ENCODE measurements at regions not wholly inside any gene's neighbourhood (a gene's known extent, or its start where the extent isn't known, plus 50 kb on each side); places are given as distances from the start of the nearest gene placed in this dataset.

DNA sequence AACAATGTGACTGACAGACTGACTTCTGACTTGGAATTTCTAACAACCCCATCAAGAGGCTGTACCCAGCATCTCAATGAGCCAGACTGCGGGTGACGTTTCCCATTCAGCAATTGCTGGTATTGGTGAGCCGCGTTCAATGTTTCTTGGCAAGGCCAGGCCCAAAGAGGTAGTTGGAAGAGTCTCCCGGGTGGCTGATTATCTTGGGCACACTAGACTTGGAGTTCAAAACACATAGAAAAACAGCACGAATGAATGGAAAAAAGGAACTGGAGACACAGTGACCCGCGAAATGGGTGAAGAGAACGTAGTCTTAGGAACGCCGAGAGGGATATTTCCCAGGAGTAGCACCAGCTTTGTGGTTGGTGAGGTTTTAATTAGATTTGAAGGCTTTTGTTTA is 81.1 kb upstream of the SLC22A11 start:
- H3K36me3 Mint-ChIP-seq, result peaks cover 3% of the 10 kb centered on the region
- peaks cover 26% of the 10 kb centered on the region for H3K27me3 Mint-ChIP-seq
- no peak overlapping the region for H3K4me3 Mint-ChIP-seq
- H3K27ac Mint-ChIP-seq, result no peak overlapping the region
- H3K4me1 Mint-ChIP-seq, result no peaks in the 10 kb centered on the region
- ATAC-seq (ENCODE audit: low read depth) (no peak), DNase-seq (ENCODE audit: low spot score in 2 of 2) (no peak)
- peaks cover 4% of the 10 kb centered on the region for H3K9me3 Mint-ChIP-seq

DNA sequence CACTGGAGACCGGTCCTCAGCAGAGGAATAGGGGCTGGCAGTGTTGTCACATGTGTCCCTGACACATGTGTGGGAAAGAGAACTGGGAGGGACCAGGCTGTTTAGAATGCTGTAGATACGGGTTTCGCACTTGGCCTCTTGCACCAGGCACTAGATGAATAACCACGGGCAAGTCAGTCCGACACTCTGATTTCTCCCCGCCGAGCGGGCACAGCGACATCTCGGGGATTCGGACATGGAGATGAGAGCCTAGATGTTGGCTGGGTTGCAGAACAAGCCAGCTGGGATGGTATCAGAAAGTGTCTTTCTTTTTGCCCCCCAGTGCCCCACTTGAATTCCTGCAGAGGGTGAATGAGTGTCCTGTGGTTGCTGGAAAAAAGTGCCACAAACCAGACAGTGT is 80.6 kb upstream of the SLC22A11 start:
- Mint-ChIP-seq H3K4me1 (no peaks in the 10 kb centered on the region), H3K9me3 (peaks cover 4% of the 10 kb centered on the region), H3K27ac (no peak overlapping the region), H3K4me3 (no peak overlapping the region), H3K27me3 (peaks cover 27% of the 10 kb centered on the region), H3K36me3 (peaks cover 3% of the 10 kb centered on the region)
- no peak for DNase-seq (ENCODE audit: low spot score in 2 of 2)
- no peak for ATAC-seq (ENCODE audit: low read depth)

DNA sequence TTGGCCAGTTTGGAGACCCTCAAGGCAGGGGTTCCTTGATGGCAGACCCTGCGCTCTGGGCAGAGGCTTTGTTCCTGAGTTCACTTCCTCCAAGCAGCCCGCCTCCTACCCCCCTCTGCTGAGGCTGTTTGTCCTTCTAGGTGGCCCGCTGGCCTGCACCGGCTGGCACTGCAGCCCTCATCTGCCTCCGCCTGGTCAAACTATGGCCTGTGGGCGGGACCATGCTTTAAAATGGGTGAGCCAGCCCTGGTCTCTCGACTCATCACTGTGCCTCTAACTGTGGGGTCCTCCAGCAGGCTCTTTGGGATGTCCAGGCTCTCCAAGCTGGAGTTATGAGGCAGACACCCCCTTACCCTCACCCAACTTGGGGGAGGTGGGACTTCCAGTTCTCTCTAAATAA is 78.9 kb upstream of the SLC22A11 start:
- Mint-ChIP-seq H3K27me3 (peaks cover 22% of the 10 kb centered on the region), H3K36me3 (no peaks in the 10 kb centered on the region), H3K27ac (no peak overlapping the region), H3K9me3 (no peaks in the 10 kb centered on the region), H3K4me1 (no peaks in the 10 kb centered on the region), H3K4me3 (no peak overlapping the region)
- DNase-seq (ENCODE audit: low spot score in 2 of 2) (no peak), ATAC-seq (ENCODE audit: low read depth) (no peak)

DNA sequence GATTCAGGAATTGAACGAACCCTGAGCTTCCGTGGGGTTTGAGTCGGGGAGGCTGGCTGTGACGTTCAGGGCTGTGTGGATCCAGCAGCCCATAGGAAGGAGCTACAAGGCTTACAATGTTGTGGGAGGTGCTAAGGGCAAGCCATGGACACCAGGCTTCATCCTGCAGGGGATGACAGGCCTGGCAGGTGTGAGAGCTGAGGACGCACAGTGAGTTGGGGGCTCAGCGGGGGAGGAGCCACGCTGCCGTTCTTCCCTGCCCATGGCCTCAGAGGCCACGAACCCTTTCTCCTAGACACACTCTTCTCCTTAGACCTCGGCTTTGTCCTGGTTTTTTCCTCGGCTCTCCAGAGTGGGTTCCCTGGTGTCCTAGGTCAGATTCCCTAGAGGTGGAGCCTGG is 78.1 kb upstream of the SLC22A11 start:
- DNase-seq (ENCODE audit: low spot score in 2 of 2) (no peak), ATAC-seq (ENCODE audit: low read depth) (no peak)
- Mint-ChIP-seq H3K27me3 (peaks cover 21% of the 10 kb centered on the region), H3K36me3 (no peaks in the 10 kb centered on the region), H3K27ac (no peak overlapping the region), H3K4me1 (no peaks in the 10 kb centered on the region), H3K4me3 (no peak overlapping the region), H3K9me3 (no peaks in the 10 kb centered on the region)

DNA sequence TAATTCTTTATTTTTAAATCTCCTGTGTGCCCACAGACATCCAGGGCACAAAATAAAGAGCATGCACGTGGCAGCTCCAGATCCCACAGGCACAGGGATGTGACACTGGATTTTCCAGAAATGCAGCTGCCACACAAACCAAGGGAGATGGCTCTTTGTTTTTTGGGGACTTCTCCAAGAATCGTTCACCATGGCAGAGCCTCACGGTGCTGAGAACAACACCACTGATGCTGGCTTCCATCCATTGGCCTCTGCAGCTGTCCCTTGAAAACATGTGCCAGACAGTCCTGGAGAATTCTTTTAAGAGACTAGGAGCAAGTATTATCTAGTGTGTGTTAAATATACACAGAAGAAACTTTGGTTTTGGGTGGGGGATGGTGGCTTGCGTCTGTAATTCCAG is 73.2 kb upstream of the SLC22A11 start:
- Mint-ChIP-seq H3K4me3 (no peak overlapping the region), H3K27me3 (peaks cover 24% of the 10 kb centered on the region), H3K36me3 (no peaks in the 10 kb centered on the region), H3K4me1 (no peaks in the 10 kb centered on the region), H3K27ac (no peak overlapping the region), H3K9me3 (no peaks in the 10 kb centered on the region)
- DNase-seq (ENCODE audit: low spot score in 2 of 2) (no peak), ATAC-seq (ENCODE audit: low read depth) (no peak)

DNA sequence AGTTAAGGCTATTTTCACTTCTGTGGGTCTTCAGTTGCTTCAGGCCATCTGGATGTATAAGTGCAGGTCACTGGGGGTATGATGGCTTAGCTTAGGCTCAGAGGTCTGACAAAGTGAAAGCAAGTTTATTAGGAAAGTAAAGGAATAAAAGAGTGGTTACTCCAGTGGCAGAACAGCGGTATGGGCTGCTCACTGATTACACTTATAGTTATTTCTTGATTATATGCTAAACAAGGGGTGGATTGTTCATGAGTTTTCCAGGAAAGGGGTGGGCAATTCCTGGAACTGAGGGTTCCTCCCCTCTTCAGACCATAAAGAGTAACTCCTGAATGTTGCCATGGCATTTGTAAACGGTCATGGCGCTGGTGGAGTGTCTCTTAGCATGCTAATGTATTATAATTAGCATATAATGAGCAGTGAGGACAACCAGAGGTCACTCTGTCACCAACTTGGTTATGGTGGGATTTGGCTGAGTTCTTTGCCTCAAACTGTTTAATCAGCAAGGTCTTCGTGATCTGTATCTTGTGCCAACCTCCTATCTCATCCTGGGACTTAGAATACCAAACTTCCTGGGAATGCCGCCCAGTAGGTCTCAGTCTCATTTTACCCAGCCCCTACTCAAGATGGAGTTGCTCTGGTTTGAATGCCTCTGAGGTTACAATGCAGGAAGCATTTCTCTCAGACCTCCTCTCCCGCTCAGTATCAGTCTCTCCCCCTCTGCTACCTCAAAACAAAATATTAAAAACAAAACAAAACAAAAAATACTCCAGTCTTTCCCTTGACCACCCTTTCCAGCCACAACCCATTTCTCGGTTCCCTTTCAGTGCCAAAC is 71.3 kb upstream of the SLC22A11 start:
- DNase-seq (ENCODE audit: low spot score in 2 of 2) (no peak), ATAC-seq (ENCODE audit: low read depth) (no peak)
- Mint-ChIP-seq H3K27ac (no peak overlapping the region), H3K9me3 (no peaks in the 10 kb centered on the region), H3K27me3 (peaks cover 25% of the 10 kb centered on the region), H3K36me3 (no peaks in the 10 kb centered on the region), H3K4me1 (peaks cover under 1% of the 10 kb centered on the region), H3K4me3 (no peak overlapping the region)

DNA sequence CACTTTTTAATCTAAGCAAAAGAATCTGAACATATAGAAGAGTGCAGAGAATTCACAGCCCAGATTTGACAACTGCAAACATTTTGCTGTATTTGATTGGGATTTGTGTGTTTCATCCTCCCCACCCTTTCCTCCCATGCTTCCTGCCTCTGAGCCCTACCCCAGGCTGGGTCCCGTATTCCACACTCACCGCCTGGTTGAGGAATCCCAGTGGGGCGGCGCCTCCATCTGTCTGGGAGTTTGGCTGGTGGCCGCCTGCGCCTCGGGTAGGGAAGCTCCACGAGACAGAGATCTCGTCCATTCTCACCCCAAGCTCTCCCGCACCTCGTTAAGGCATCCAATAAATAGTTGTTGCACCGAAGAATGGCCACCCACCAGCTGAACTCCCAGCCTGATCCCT is 70.7 kb upstream of the SLC22A11 start:
- no peak for ATAC-seq (ENCODE audit: low read depth)
- DNase-seq (ENCODE audit: low spot score in 2 of 2), result no peak
- Mint-ChIP-seq H3K9me3 (no peaks in the 10 kb centered on the region), H3K4me3 (no peak overlapping the region), H3K36me3 (no peaks in the 10 kb centered on the region), H3K27ac (no peak overlapping the region), H3K4me1 (peaks cover 6% of the 10 kb centered on the region), H3K27me3 (peaks cover 28% of the 10 kb centered on the region)

DNA sequence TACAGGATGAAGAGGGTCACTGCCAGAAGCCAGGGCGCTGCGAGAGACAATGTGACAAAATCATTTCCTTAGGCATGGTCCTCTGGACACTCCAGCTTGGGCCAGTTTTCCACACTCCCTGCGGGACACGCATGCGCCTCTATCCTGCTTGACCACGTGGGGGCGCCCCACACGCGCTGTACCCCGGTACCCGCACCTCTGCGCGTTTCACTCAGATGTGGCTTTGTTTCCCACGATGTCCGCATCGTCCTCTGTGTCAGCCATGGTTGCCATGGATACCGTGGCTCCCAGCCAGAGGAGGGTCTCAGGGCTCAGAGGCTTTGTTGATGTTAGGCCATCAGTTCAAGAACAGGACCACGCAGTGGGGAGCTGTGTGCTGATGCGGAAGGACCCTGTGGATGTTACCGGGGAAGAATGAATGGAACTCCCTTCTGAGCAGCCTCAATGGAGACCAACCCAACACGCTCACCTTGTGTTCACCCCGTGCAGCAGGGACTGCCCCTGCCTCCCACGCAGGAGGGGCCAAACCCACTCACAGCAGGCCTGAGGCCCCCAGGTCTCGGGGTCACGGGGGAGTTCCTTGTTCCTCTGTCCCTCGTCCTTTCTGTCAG is 65.8 kb upstream of the SLC22A11 start:
- no peak overlapping the region for H3K4me3 Mint-ChIP-seq
- peaks cover 25% of the 10 kb centered on the region for H3K27me3 Mint-ChIP-seq
- H3K27ac Mint-ChIP-seq, result no peak overlapping the region
- peaks cover 17% of the 10 kb centered on the region for H3K4me1 Mint-ChIP-seq
- DNase-seq (ENCODE audit: low spot score in 2 of 2) (peak; percentile 30 to 39), ATAC-seq (ENCODE audit: low read depth) (peak; percentile 60)
- no peaks in the 10 kb centered on the region for H3K36me3 Mint-ChIP-seq
- no peaks in the 10 kb centered on the region for H3K9me3 Mint-ChIP-seq

DNA sequence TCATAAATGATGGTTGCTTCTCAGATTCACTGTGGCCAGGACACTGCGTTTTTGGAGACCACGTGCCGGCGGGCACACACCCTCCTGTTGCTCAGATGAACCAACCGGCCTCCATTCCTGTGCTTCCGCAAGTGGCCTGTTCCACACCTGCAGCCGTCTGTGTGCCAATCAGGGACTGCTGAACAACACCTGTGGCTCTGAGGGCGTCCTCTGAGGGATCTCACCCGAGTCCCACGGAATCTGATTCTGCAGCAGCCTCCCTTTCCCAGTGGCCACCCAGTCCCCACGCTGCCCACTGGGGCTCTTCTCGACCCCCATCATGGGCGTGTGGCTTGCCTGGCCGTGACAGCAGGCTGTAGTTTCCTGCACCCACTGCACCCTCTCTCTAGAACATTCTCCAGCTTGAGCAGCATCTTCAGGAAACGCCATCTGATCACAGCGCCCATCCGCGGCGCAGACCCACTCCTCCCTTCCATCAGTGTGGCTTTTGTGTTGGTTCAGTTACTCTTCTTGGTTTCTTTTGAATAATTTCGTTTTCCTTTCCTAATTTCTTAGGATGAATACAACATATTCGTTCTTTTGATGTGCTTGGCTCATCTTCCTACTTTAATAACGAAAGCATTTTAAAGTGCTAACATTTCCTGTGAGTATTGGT is 65.1 kb upstream of the SLC22A11 start:
- no peak for ATAC-seq (ENCODE audit: low read depth)
- Mint-ChIP-seq H3K9me3 (no peaks in the 10 kb centered on the region), H3K27ac (no peak overlapping the region), H3K4me1 (peaks cover 17% of the 10 kb centered on the region), H3K4me3 (no peak overlapping the region), H3K36me3 (no peaks in the 10 kb centered on the region), H3K27me3 (peaks cover 21% of the 10 kb centered on the region)
- no peak for DNase-seq (ENCODE audit: low spot score in 2 of 2)

DNA sequence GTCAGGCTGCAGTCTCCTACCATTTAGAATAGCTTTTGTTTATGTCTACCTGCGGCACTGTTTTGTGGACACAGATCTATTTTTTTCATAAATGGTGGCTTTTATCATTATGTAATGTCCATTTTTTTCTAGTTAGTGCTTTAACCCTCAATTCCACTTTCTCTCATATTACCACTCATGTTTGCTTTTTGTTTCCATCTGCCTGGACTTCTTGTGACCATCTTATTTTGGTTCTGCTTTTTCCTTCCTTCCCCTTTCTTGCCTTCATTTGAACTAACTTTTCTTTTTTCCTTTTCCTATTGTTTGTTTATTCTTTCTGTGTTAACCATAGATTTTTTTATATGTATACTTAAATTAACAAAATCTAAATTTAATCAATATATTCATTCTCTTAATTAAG is 63.2 kb upstream of the SLC22A11 start:
- H3K36me3 Mint-ChIP-seq, result no peaks in the 10 kb centered on the region
- no peaks in the 10 kb centered on the region for H3K9me3 Mint-ChIP-seq
- peaks cover 16% of the 10 kb centered on the region for H3K27me3 Mint-ChIP-seq
- ATAC-seq (ENCODE audit: low read depth) (peak; percentile 67), DNase-seq (ENCODE audit: low spot score in 2 of 2) (no peak)
- no peak overlapping the region for H3K27ac Mint-ChIP-seq
- H3K4me1 Mint-ChIP-seq, result peaks cover 17% of the 10 kb centered on the region
- H3K4me3 Mint-ChIP-seq, result no peak overlapping the region

DNA sequence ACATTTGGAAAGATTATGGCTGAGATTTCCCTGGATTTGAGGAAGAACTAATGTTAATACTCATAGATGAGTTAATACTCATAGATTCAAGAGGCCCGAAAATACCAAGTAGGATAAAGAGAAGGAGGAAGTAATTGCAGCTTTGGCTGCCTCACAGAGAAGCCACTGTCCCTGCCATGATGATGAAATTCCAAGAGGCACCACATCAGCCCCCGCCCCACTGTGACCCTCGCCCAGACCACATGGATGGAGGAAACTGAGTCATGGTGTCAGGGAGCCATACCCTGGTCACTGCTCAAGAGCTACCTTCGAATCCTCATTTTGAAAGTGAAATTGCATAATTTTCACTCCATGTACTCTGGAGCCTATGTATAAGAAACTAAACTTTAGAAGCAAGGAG is 57.6 kb upstream of the SLC22A11 start:
- Mint-ChIP-seq H3K9me3 (no peaks in the 10 kb centered on the region), H3K4me3 (no peak overlapping the region), H3K36me3 (no peaks in the 10 kb centered on the region), H3K4me1 (peaks cover 2% of the 10 kb centered on the region), H3K27me3 (peaks cover 6% of the 10 kb centered on the region), H3K27ac (no peak overlapping the region)
- DNase-seq (ENCODE audit: low spot score in 2 of 2) (no peak), ATAC-seq (ENCODE audit: low read depth) (no peak)

DNA sequence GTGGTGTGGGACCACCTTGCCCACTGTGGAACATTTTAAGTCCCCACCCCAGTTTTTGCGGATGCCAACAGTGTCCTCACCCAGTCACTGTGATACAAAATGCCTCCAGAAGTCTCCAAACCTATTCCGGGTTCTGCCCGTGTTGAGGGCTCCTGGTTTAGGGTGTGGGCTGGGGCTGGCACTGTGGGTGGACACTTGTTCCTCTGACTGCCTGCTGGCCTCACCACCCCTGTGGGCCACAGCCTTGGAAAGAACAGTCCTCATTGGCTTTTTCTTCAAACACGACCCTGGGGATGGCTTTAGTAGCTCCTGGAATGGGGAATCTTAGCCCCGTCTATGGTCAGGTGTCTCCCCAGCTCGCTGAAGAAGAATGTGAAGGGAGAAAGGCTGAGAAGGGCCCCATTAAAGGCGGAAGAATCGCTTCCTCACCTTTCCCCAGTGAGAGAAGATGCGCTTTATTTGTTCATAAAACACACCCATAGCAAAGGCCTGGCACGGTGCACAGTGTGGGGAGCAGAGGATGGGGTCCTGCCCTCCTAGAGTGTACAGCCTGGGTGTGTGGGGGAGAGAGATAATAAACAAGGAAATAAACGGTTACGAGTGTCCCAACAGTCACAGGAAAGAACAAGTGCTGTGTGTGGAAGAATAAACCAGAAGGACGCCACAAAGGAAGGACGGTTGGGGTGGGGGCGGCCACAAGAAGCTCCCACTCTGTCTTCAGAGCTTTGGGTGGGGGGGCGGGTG is 56.3 kb upstream of the SLC22A11 start:
- peaks cover 7% of the 10 kb centered on the region for H3K27me3 Mint-ChIP-seq
- peaks cover 1% of the 10 kb centered on the region for H3K36me3 Mint-ChIP-seq
- no peak overlapping the region for H3K4me3 Mint-ChIP-seq
- peaks cover under 1% of the 10 kb centered on the region for H3K9me3 Mint-ChIP-seq
- no peak for ATAC-seq (ENCODE audit: low read depth)
- DNase-seq (ENCODE audit: low spot score in 2 of 2), result no peak
- H3K4me1 Mint-ChIP-seq, result peaks cover 2% of the 10 kb centered on the region
- H3K27ac Mint-ChIP-seq, result no peak overlapping the region

DNA sequence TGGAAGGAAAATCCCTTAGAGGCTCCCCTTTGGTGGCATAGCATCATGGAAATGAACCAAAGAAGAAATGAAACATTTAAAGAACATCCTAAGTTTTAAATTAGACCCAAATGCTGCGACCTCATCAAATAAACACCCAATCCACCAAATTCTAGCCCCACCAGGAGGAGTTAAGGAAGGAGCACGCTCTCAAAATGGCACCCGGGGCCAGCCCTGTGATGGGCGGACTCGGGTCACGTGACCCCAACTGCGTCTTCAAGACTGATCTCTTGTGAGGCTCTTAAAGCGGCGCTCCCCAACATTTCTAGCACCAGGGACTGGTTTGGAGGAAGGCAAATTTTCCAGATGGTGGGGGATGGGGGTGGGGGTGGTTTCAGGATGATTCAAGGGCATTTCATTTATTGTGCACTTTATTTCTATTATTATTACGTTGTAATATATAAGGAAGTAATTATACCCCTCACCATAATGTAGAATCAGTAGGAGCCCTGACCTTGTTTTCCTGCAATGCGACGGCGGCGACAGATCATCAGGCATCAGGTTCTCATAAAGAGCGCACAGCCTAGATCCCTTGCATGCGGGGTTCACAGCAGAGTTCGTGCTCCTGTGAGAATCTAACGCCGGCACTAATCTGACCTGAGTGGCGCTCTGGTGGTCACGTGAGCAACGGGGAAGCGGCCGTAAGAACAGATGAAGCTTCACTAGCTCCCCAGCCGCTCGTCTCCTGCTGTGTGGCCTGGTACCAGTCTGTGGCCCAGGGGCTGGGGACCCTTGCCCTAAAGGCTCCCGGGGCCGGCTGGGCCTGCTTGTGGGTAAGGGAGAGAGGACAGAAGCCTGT is 55.3 kb upstream of the SLC22A11 start:
- peaks cover 4% of the 10 kb centered on the region for H3K9me3 Mint-ChIP-seq
- DNase-seq (ENCODE audit: low spot score in 2 of 2), result no peak

More for the DNA sequence above, 55.3 kb upstream of the SLC22A11 start:
- peaks cover 4% of the 10 kb centered on the region for H3K36me3 Mint-ChIP-seq
- no peak for ATAC-seq (ENCODE audit: low read depth)
- peaks cover 2% of the 10 kb centered on the region for H3K4me1 Mint-ChIP-seq
- peaks cover 10% of the 10 kb centered on the region for H3K27me3 Mint-ChIP-seq
- H3K27ac Mint-ChIP-seq, result no peak overlapping the region
- H3K4me3 Mint-ChIP-seq, result no peak overlapping the region

All from memory B cell (primary cell).